Activated T-cell treated with anti-CD3 and anti-CD28 coated beads for 1 hour (primary cell): ENCODE measurements at regions not wholly inside any gene's neighbourhood (a gene's known extent, or its start where the extent isn't known, plus 50 kb on each side); places are given as distances from the start of the nearest gene placed in this dataset.

Source experiments
- DNase-seq: peaks from one replicate; pipeline ENCODE4 v3.0.0-alpha.2; 2020; ENCODE audit warnings: low read depth

DNA sequence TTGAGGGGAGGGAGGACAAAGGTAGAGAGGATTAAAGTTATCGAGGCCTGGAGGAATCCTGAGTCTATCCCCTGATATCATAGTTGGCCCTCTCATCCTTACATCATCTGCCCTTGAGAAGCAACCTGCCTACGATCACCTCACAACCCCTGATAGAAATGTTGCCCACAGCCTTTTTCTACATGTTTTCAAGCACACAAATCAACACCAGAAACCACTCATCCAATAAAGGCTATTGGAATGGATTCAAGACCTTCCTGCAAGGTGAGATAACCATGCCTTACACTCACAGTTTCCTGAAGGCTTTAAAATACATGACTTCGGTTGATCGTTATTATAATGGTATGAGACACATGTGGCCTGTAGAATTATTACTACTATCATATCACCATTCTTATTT is 175.7 kb upstream of the EGLN3 start:
- DNase-seq, result no peak

DNA sequence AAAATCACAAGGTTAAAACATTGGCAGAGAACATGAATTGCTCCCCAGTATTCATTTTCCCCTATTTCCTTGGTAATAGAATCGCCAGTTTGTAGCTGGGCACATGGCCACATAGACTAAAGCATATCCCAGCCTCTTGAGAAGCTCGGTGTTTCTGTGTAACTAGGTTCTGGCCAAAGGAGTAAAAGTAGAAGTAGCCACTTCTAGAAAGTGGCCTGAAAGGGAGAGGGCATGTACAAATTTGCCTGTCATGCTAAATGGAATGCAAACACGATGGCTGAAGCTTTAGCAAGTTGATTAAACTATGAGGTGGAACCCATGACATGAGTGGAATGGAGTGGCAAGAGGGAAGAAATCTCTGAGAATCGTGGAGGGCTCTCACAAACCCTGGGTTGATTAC is 173.7 kb upstream of the EGLN3 start:
- no peak for DNase-seq

DNA sequence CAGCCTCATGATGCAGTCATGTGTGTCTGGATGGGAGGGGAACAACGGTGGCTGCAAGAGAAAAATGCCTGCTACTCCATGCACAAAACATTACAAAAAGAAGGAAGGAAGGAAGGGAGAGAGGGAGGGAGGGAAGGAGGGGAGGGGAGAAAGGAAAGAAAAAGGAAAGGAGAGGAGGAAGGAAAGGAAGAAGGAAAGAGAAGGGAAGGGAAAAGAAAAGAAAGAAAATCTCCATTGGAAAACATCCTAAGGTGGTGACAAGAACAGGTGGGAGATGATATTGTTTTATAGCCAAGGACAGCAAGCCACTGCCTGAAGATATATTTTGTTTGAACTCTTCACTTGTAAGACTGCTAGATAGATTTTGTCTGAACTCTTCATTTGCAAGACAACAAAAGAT is 171.8 kb upstream of the EGLN3 start:
- no peak for DNase-seq

DNA sequence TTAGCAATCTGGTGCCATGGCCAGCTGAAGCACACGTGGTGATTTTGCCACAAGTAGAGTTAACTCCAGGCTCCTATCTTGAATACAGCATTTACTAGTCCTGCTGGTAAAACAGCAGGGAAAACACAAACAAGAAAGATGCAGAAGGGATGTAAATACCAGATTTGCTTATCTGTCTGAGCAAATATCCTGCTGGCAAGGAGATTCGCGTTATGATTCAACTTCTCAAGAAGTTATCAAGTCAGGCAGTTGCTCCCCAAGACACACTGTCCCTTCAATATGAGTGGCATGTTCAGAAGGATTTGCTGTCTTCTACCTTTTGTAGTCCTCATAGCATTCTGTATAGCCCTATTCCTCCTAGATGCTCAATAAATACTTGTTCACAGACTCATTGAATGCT is 171.2 kb upstream of the EGLN3 start:
- DNase-seq, result no peak

DNA sequence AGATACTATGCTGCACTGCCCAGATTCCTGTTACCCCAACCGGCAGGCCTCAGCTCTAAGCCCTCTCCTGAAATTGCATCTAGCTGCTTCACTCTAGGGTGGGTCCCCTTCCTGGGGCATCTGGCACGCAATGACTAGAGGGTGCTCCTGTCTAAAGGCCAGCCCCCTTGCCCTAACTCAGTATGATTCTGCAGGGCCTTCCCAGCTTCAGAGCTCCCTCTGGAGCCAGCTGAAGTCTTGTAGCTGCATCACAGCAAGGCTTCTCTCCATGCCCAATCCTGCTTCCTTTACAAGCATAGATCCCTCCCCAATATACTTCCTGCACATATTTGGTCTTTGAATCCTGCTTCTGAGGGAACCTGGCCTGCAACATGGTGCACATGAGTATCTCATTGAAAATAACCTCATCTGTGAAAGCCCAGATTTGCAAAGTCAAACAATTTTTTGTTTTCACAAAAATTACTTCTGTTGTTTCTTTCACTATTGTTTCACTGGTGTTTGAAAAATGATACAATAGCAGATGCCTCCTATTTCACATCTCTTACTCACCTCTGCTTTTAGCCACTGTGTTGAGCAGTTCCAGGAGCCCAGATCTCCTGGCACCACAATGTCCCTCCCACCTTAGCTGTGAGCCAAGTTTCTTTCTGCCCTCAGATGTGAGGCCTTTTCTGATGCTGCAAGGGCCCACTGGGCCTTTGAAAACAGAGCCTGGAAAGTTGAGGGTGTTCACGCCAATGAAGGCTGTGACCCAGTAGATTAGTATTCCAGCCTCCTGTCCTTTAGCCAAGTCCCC is 169.5 kb upstream of the EGLN3 start:
- DNase-seq, result no peak

DNA sequence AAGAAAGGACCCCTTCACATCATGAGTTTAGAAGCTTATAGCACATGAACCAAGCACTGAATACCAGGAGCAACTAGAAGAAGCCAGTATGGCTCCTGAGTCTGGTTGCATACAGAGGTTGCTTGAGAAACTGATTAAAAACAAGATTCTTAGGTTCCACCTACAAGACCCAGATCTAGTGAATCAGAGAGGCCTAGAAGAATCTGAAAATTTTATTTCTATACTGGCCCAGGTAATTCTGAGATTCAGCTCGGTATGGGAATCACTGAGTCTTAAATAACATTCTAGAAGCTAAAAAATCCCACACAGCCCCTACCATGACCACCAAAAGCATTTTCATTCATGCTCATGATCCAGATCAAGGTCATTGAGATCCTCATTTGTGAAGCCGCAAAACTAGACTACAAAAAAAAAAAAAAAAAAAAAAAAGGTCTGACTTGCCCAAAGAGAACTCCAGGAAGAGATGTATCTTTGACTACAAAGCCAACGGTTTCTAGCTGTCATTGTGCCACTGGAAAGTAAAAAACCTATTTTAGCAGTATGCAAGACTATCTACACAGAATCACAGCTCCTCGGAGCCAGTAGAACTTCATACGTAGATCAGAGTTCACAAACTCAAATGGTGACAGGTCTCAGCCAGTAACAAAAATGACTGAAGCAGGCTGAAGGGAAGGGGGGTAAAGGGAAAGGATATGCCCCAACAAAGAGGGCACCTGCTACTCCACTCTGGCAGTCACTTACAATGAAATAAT is 168.4 kb upstream of the EGLN3 start:
- no peak for DNase-seq

DNA sequence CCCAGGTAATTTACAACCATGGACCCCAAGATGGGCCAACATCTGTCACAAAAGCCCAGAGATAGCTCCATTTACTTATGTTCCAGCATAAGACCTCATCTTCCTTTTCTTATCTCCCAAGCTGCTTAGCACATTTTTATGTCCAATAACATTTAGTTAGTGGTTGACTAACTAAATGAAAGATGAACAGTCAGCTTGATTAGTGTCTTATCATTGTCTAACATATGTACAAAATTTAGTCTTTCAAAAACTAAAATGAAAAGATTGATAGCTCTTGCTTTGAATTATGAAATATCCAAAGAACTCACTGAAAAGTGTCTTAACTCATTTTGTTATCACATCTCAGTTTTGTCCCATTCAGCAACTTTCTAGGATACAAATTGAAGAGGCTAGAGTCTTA is 163.1 kb upstream of the EGLN3 start:
- no peak for DNase-seq

DNA sequence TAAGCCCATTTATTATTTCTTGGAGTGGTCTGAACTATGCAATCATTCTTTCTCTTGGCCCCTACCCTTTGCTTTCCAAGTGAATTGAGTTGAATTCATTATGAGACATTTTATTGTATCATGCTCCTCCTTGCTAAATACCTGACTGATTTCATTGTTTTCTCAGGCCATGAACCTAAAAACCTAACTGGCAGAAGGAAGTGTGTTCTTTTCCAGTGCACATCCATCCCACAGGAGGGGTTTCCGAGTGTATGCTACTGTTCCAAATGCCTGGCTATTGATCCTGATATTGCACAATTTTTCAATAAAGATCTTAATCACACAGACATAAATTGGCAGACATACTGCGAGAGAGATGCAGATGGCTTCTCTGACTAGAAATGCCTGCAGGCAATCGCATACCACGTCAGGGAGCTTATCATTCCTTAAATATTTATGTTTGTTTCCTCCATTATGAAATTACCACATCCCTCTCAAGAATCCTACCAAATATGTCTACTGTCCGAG is 162.2 kb upstream of the EGLN3 start:
- DNase-seq, result no peak

DNA sequence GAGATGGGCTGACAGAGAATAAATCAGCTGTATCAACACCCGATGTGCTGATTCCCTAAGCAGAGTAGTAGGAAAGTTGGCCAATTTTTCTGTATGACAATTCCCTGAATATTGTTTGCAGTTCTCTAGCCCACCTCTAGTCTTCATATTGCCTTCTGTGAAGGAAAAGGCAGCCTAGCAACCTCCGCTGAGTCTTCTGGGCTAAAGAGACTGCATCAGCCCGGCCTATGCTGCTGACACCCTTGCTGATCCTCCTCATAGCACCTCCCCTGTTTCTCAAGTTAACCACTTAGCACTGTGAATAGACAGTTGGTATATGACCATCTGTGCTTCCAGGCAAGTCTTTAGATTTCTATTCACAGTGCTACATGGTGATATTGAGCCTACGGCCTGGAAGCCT is 161.1 kb upstream of the EGLN3 start:
- no peak for DNase-seq

DNA sequence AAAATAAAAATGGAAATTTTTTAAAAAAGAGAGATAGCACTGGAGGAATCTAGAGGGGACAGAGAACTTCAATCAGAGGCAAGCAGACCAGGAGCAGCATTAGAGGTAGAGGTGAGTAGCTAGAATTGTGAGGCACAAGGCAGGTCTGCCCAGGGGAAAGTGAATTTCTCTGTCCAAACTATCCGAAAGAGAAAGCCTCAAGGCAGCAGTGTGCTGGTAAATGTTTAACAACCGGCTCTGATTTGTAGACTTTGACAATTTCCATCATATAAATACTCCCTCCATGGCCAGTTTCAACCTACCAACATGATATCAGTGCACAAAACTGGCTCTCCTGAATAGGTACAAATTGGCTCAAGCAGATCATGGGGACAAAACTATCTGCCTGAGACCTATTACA is 160.6 kb upstream of the EGLN3 start:
- no peak for DNase-seq

DNA sequence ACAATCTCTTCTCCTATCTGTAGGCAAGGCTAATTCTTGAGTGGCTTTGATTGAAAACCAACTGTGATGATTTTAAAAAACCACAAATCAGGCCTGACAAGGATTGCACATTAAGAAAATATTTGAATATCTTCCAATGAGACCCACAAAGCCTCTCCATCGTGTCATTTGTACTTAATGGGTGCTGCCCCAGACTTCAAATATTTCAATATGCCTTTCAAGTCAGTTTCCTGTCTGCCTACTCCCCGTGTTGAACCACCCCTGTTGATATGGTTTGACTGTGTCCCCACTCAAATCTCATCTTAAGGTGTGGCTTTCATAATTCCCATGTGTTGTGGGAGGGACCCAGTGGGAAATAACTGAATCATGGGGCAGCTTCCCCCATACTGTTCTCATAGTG is 159.7 kb upstream of the EGLN3 start:
- DNase-seq, result no peak

DNA sequence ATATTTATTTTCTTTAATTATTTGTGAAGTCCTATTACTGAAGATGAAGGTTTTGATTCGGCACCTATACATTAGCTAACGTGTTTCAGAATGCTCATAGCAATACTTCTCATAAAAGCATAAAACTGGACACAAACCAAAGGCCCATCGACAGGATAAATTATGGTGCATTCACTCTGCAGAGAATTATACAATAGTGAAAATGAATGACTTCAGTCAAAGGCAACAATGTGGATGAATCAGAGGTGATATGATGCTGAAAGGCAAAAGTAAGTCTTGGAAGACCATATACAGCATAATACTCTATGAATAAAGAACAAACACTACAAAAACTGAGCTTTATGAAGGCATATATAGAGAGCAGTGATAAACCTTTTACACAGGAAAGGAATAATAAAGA is 156.6 kb upstream of the EGLN3 start:
- no peak for DNase-seq

DNA sequence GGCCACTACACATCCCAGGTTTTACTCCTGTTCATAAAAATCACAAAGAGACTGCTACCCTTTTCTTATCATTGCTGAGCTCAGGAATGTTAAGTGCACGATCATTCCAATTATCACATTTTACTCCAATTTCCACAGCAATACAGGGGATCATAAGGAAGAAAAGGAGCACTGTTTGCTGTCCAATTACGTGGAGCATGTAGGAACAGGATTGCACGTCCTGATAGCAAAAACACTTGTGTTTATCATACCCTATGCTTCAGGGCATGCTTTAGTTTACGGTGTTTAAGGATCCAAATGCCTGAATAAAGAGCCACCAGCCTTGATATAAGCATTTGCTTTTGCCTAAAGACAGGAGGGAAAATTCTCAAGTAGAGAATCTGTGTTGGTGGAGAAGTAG is 155.4 kb upstream of the EGLN3 start:
- DNase-seq, result no peak

DNA sequence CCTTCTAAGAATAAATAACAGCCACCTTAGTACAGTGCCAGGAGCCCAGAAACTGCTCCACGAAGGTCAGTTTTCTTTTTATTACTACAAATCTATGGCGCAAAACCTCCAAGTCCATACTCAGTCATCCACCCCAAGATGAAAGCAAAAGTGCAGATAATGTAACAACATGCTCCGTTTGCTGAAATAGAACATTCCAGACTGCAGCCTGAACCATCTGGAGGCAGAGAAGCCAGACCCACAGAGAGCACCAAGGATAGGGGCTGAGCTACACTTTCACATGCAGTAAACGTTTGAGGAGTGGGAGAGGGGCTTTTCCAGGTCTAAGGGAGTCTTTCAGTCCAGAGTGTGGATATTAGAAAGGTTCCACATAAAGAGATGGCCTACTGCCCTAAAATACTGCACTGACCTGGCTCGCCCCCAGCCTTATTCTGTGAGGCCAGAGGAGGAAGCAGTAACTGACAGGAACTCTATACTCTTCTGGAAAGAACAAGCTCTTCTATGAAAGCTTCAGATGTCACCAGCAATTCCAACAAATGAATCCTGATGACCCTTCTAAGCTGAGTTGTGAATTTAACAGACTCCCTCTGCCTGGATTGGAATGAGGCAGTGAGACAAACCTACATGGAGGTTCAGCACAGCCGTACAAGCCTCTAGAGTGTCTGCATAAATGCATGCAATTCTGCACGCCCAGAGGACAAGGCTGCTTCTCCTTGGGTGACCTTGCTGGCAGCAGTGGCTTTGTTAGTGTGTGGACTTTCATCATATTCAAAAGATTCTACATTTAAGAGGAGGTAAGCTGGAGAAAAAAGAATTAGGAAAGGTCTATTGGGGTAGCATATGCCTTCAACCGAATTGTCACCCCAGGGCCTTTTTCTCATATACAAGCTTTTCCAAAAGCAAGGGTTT is 153.9 kb upstream of the EGLN3 start:
- no peak for DNase-seq

DNA sequence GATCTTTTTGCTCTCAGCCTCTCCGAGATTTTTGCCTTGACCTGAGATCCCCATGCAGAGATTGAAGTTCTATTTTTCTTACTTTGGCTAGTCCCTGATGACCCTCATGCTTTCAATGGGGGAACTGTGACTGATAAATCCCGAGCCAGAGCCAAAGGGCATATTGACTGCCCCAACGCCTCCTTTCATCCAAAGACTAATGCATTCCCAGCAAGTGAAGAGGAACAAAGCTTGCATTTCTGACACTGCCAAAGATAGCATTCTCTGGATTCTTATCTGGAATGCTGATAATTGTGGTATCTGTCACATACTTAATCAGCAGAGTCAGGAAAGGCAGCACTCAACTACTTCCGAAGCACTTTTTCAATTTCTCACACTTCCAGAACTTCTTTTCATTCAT is 152.3 kb upstream of the EGLN3 start:
- DNase-seq, result no peak

DNA sequence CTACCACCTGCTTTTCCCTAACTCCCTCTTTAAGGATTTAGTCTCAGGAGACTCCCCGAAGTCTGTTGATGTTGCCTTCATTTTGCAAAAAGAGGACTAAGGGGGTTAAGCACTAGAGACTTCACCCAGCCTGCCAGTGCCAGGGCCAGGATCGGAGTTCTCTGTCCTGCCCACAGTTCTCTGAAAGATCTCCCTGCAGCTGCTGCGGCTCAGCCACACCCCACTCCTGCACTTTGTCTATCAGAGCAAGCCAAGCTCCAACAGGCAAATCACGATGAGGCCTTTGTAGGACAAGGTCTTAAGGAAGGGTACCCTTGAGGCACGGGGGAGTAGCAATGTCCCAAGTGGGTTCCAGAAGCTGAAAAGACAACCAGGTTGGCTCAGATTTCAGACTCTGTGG is 148.8 kb upstream of the EGLN3 start:
- DNase-seq, result no peak

DNA sequence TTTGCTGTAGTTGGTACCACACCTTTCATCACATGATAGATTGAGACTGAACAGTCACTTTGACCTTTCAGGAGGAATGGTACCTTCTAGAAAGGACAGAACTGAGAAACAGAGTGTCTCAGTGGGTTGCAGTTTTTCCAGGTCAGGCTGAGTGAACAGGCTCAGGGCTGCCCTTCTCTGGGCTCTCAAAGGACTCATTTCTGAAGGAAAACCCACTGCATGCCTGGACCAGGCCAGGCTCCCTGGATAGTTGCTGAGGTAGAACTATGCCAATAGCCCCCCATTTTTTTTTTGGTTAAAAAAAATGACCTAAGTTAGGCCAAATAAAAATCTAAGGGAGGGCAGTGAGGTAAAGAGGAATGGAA is 148.1 kb upstream of the EGLN3 start:
- DNase-seq, result no peak

DNA sequence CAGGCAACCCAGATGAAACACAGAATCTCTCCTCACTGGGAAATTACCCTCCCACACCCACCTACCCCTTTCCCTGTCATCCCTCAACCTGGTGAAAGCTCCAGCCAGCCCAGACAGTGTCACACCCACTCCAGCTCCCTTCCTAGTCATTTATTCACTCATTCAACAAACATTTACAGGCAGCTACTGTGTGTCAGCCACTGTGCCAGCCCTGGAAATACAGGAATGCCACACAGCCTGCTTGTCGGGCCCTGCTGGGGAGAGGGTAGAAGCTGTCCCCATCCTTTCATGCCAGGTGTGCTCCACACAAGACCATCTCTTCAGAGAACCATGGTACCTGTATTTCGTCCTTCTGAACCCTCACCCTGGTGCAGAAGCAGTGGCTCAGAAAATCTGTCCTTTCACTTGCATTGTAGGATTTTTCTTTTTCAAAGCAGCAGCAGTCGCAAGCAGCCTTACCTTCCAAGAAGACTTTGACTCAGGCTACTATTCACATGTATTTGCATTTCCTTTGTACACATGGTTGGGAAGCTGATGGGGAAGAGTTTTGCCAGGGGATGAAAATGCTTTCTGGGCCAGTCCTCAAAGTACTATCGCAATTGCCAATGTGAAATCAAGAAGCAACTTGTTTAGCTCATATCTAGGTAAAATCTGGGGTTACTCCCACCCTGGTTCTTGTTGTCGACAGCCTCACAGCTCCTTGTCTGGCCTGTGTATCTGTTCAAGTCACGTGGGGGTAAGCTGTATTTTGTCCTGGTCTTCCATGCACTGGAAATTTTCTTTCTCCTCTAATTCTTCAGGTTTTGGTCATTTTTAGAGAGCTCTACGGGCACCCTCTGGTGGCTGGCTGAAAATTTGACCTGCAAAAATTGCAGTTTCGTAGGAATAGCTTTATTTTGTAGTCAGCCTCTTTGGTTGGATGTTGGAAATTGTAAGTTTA is 147.4 kb upstream of the EGLN3 start:
- no peak for DNase-seq

DNA sequence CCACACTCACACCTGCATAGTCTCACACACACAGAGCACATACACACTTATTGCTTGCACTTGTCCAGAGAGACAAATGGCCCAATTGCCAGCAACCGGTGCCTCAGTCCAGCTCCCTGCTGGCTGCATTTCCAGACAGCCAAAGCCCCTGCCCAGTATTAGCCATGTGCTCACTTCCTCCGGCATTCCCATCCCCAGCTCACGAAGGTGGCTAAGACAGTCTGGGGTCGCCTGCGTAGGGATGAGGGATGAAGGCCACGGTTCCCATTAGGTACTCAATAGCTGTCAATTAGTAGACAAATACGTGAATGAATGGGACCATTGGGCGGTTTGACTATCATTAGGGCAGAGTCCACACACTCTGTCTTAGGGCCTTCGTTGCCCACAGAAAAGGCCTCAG is 146.8 kb upstream of the EGLN3 start:
- DNase-seq, result no peak

DNA sequence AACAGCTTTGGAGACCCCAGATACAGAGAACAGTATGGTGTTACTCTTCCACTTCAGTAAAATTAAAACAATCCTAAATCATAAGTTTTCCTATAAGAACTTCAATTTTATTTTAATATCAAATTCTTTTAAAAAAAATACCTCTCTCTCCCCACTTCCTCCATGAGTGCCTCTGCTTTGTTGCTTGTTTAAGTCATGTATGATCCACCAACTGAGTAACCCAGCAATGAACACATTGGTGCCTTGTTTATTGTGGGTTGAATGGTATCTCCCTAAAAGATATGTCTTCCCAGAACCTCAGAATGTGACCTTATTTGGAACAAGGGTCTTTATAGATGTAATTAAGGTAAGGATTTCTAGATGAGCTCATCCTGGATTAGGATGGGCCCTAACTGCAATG is 143.5 kb upstream of the EGLN3 start:
- no peak for DNase-seq

DNA sequence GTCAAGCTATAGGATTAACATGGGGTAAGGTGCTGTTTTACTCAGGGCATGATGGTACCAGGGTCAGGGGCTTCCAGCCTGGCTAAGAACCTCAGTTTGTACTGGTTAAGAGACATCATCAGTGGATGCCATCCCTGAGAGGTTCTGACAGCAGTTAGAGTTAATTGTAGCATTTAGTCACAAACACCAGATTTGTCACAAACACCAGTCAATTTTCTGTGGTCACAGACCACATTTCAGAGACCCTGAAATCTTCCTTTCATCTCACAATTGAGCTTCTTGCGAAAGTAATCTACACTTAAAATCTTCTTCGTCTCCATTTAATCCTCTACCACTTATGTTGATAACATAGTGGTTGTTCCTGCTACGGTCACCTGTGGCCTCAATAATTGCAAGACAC is 143.0 kb upstream of the EGLN3 start:
- DNase-seq, result no peak

DNA sequence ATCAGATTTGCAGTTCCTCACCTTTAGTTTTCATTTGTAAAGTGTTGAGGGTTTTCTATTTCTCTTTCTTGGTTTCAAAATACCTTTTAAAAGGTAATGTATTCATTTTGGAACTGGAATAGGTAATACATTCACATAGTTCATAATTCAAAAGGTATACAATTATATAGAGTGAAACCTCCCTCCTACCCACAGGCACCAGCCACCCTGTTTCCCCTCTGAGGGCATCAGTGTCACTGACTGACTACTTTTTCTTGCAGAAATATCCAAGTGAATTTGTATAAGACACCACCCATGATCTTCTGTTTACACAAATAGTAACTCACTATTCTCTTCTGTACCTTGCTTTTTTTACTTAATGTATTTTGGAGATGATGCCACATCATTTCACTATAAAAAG is 139.6 kb upstream of the EGLN3 start:
- DNase-seq, result no peak
